Endothelial cell of umbilical vein (primary cell): ENCODE measurements at regions not wholly inside any gene's neighbourhood (a gene's known extent, or its start where the extent isn't known, plus 50 kb on each side); places are given as distances from the start of the nearest gene placed in this dataset.

Experiments used
- EZH2 ChIP-seq: IDR thresholded peaks from 2 replicates; pipeline ENCODE4 v1.6.1; 2012; ENCODE audit warnings: borderline replicate concordance, low read depth, mild to moderate bottlenecking, moderate library complexity, low read length, inconsistent platforms; ENCODE audit not compliant: severe bottlenecking
- POLR2AphosphoS5 ChIP-seq: IDR thresholded peaks from 2 replicates; pipeline ENCODE4 v1.6.1; 2012; ENCODE audit warnings: low read depth, mild to moderate bottlenecking, control low read depth, low read length, moderate library complexity; ENCODE audit not compliant: insufficient read depth
- TF ChIP-seq, protein P1 (sequence below), 2 donors: IDR thresholded peaks; 1 replicate in 1 of 2; 2 replicates in 1 of 2; pipeline ENCODE4 v1.5.1; 2011; ENCODE audit warnings: low read length in 2 of 2, mild to moderate bottlenecking in 2 of 2, moderate library complexity in 2 of 2, control low read depth in 1 of 2, inconsistent platforms in 1 of 2, low read depth in 1 of 2; ENCODE audit not compliant: insufficient read depth in 1 of 2; ENCODE audit errors: extremely low read depth in 1 of 2

DNA sequence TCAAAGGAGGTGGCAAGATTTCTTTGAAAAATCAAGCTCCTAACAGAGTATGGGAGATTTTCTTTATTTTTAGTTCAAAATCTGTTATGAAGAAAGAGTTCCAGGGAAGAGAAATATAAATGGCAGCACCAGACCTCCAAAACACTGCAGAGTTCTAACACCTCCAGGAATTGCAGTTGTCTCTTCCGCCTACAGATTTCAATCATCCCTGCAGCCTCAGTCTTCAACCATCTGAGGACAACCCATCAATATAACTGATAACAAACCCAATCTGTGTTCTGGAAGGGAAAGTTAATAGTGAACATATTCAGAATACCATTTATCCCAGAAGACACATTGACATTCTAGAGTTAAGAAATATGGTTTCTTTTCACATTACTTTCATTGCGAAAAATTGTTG, 296.1 kb downstream of the ARAP2 start:
- TF ChIP-seq, protein P1, sequence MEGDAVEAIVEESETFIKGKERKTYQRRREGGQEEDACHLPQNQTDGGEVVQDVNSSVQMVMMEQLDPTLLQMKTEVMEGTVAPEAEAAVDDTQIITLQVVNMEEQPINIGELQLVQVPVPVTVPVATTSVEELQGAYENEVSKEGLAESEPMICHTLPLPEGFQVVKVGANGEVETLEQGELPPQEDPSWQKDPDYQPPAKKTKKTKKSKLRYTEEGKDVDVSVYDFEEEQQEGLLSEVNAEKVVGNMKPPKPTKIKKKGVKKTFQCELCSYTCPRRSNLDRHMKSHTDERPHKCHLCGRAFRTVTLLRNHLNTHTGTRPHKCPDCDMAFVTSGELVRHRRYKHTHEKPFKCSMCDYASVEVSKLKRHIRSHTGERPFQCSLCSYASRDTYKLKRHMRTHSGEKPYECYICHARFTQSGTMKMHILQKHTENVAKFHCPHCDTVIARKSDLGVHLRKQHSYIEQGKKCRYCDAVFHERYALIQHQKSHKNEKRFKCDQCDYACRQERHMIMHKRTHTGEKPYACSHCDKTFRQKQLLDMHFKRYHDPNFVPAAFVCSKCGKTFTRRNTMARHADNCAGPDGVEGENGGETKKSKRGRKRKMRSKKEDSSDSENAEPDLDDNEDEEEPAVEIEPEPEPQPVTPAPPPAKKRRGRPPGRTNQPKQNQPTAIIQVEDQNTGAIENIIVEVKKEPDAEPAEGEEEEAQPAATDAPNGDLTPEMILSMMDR (IDR thresholded peaks at IDR 0.05; ENCODE audit: extremely low read depth in 1 of 2, insufficient read depth in 1 of 2, low read depth in 1 of 2, low read length in 2 of 2) = no peak
- TF ChIP-seq POLR2AphosphoS5 = no peak
- no peak for TF ChIP-seq EZH2
